ENCODE measurements at regions not wholly inside any gene's neighbourhood (a gene's known extent, or its start where the extent isn't known, plus 50 kb on each side); places are given as distances from the start of the nearest gene placed in this dataset.
"Not testable (repeated sequence)": the region's sequence is repeated elsewhere in the genome, so short reads cannot be mapped to it uniquely, and the experiment has no call there.

- not testable (repeated sequence) for TF ChIP-seq EP300 (conservative IDR thresholded peaks at IDR 0.05; ENCODE audit: poor library complexity, severe bottlenecking); RAD21 (conservative IDR thresholded peaks at IDR 0.05); EZH2 (IDR thresholded peaks at IDR 0.05; ENCODE audit: borderline replicate concordance, insufficient read depth, low read length, poor library complexity, severe bottlenecking); TAF1 (IDR thresholded peaks at IDR 0.05; ENCODE audit: low read depth)
- TF ChIP-seq, protein P1, sequence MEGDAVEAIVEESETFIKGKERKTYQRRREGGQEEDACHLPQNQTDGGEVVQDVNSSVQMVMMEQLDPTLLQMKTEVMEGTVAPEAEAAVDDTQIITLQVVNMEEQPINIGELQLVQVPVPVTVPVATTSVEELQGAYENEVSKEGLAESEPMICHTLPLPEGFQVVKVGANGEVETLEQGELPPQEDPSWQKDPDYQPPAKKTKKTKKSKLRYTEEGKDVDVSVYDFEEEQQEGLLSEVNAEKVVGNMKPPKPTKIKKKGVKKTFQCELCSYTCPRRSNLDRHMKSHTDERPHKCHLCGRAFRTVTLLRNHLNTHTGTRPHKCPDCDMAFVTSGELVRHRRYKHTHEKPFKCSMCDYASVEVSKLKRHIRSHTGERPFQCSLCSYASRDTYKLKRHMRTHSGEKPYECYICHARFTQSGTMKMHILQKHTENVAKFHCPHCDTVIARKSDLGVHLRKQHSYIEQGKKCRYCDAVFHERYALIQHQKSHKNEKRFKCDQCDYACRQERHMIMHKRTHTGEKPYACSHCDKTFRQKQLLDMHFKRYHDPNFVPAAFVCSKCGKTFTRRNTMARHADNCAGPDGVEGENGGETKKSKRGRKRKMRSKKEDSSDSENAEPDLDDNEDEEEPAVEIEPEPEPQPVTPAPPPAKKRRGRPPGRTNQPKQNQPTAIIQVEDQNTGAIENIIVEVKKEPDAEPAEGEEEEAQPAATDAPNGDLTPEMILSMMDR (IDR thresholded peaks at IDR 0.05; ENCODE audit: poor library complexity, severe bottlenecking): not testable (repeated sequence)
Observed at GRCh38 chr17:54639426-54639825, 261.2 kb upstream of the TOM1L1 start.
